ENCODE measurements at regions not wholly inside any gene's neighbourhood (a gene's known extent, or its start where the extent isn't known, plus 50 kb on each side); places are given as distances from the start of the nearest gene placed in this dataset.

GRCh38 chr16:5790512-5790911, 692.9 kb upstream of the EEF2KMT start:
- TF ChIP-seq POLR2AphosphoS5 (IDR thresholded peaks at IDR 0.05; ENCODE audit: low read depth, low read length): no peak
- no peak for TF ChIP-seq SIN3A (IDR thresholded peaks at IDR 0.05; ENCODE audit: borderline replicate concordance, insufficient read depth, low read length)
- TF ChIP-seq REST (IDR thresholded peaks at IDR 0.05; ENCODE audit: insufficient read depth in 1 of 2, low read depth in 2 of 2, low read length in 2 of 2): no peak
- no peak for TF ChIP-seq TAF1 (IDR thresholded peaks at IDR 0.05; ENCODE audit: borderline replicate concordance, insufficient read depth, low read length)
